ENCODE measurements at regions not wholly inside any gene's neighbourhood (a gene's known extent, or its start where the extent isn't known, plus 50 kb on each side); places are given as distances from the start of the nearest gene placed in this dataset.
"Not testable (repeated sequence)": the region's sequence is repeated elsewhere in the genome, so short reads cannot be mapped to it uniquely, and the experiment has no call there.

GRCh38 chr5:152730176-152730575 lies 325.1 kb upstream of the NMUR2 start:
- no peak for TF ChIP-seq TAF1 (IDR thresholded peaks at IDR 0.05; ENCODE audit: borderline replicate concordance, low read depth, low read length)
- TF ChIP-seq POLR2AphosphoS5 (IDR thresholded peaks at IDR 0.05; ENCODE audit: low read depth, low read length) = no peak
- TF ChIP-seq POLR2A (IDR thresholded peaks at IDR 0.05; ENCODE audit: low read depth, low read length) = no peak
- FAIRE-seq (no peak), DNase-seq (ENCODE audit: insufficient read length) (no peak)

- FAIRE-seq = no peak
- TF ChIP-seq POLR2AphosphoS5 (IDR thresholded peaks at IDR 0.05; ENCODE audit: low read depth, low read length) (no peak), POLR2A (IDR thresholded peaks at IDR 0.05; ENCODE audit: low read depth, low read length) (no peak), TAF1 (IDR thresholded peaks at IDR 0.05; ENCODE audit: borderline replicate concordance, low read depth, low read length) (no peak)
- no peak for DNase-seq (ENCODE audit: insufficient read length)
These were observed 331.8 kb upstream of the NMUR2 start for GRCh38 chr5:152736906-152737305.

GRCh38 chr5:152739916-152740315 lies 334.8 kb upstream of the NMUR2 start:
- no peak for DNase-seq (ENCODE audit: insufficient read length)
- FAIRE-seq = no peak
- TF ChIP-seq TAF1 (IDR thresholded peaks at IDR 0.05; ENCODE audit: borderline replicate concordance, low read depth, low read length) (no peak), POLR2AphosphoS5 (IDR thresholded peaks at IDR 0.05; ENCODE audit: low read depth, low read length) (no peak), POLR2A (IDR thresholded peaks at IDR 0.05; ENCODE audit: low read depth, low read length) (no peak)

- FAIRE-seq; DNase-seq (ENCODE audit: insufficient read length): not testable (repeated sequence)
These were observed 336.0 kb upstream of the NMUR2 start for GRCh38 chr5:152741126-152741525.

- not testable (repeated sequence) for DNase-seq (ENCODE audit: insufficient read length); FAIRE-seq
These were observed 382.7 kb upstream of the NMUR2 start for GRCh38 chr5:152787709-152788217.

- FAIRE-seq (no peak), DNase-seq (ENCODE audit: insufficient read length) (no peak)
- no peak for TF ChIP-seq TAF1 (IDR thresholded peaks at IDR 0.05; ENCODE audit: borderline replicate concordance, low read depth, low read length)
- TF ChIP-seq POLR2A (IDR thresholded peaks at IDR 0.05; ENCODE audit: low read depth, low read length) = no peak
- TF ChIP-seq POLR2AphosphoS5 (IDR thresholded peaks at IDR 0.05; ENCODE audit: low read depth, low read length) = no peak
These were observed 396.8 kb upstream of the NMUR2 start for GRCh38 chr5:152801886-152802285.

GRCh38 chr5:152804179-152804578 lies 399.1 kb upstream of the NMUR2 start:
- TF ChIP-seq TAF1 (IDR thresholded peaks at IDR 0.05; ENCODE audit: borderline replicate concordance, low read depth, low read length) (no peak), POLR2AphosphoS5 (IDR thresholded peaks at IDR 0.05; ENCODE audit: low read depth, low read length) (no peak), POLR2A (IDR thresholded peaks at IDR 0.05; ENCODE audit: low read depth, low read length) (no peak)
- no peak for FAIRE-seq

GRCh38 chr5:152811988-152812387 lies 406.9 kb upstream of the NMUR2 start:
- FAIRE-seq (no peak), DNase-seq (ENCODE audit: insufficient read length) (no peak)
- no peak for TF ChIP-seq TAF1 (IDR thresholded peaks at IDR 0.05; ENCODE audit: borderline replicate concordance, low read depth, low read length)
- no peak for TF ChIP-seq POLR2A (IDR thresholded peaks at IDR 0.05; ENCODE audit: low read depth, low read length)
- TF ChIP-seq POLR2AphosphoS5 (IDR thresholded peaks at IDR 0.05; ENCODE audit: low read depth, low read length) = no peak

More at GRCh38 chr5:152804179-152804578, 399.1 kb upstream of the NMUR2 start:
- DNase-seq (ENCODE audit: insufficient read length) = no peak

GRCh38 chr5:152813526-152813925 lies 408.4 kb upstream of the NMUR2 start:
- DNase-seq (ENCODE audit: insufficient read length) (no peak), FAIRE-seq (no peak)
- TF ChIP-seq POLR2AphosphoS5 (IDR thresholded peaks at IDR 0.05; ENCODE audit: low read depth, low read length) (no peak), TAF1 (IDR thresholded peaks at IDR 0.05; ENCODE audit: borderline replicate concordance, low read depth, low read length) (no peak), POLR2A (IDR thresholded peaks at IDR 0.05; ENCODE audit: low read depth, low read length) (no peak)

GRCh38 chr5:152819891-152820290 lies 414.8 kb upstream of the NMUR2 start:
- no peak for FAIRE-seq

GRCh38 chr5:152824316-152824715 lies 419.2 kb upstream of the NMUR2 start:
- TF ChIP-seq POLR2AphosphoS5 (IDR thresholded peaks at IDR 0.05; ENCODE audit: low read depth, low read length) = no peak
- TF ChIP-seq TAF1 (IDR thresholded peaks at IDR 0.05; ENCODE audit: borderline replicate concordance, low read depth, low read length) = no peak
- TF ChIP-seq POLR2A (IDR thresholded peaks at IDR 0.05; ENCODE audit: low read depth, low read length) = no peak
- FAIRE-seq = no peak
- no peak for DNase-seq (ENCODE audit: insufficient read length)

More at GRCh38 chr5:152819891-152820290, 414.8 kb upstream of the NMUR2 start:
- no peak for DNase-seq (ENCODE audit: insufficient read length)
- no peak for TF ChIP-seq TAF1 (IDR thresholded peaks at IDR 0.05; ENCODE audit: borderline replicate concordance, low read depth, low read length)

GRCh38 chr5:152838241-152838786 lies 433.2 kb upstream of the NMUR2 start:
- FAIRE-seq (no peak), DNase-seq (ENCODE audit: insufficient read length) (no peak)
- no peak for TF ChIP-seq POLR2AphosphoS5 (IDR thresholded peaks at IDR 0.05; ENCODE audit: low read depth, low read length)
- TF ChIP-seq POLR2A (IDR thresholded peaks at IDR 0.05; ENCODE audit: low read depth, low read length) = no peak
- TF ChIP-seq TAF1 (IDR thresholded peaks at IDR 0.05; ENCODE audit: borderline replicate concordance, low read depth, low read length) = no peak

GRCh38 chr5:152844713-152845112 lies 439.6 kb upstream of the NMUR2 start:
- TF ChIP-seq POLR2AphosphoS5 (IDR thresholded peaks at IDR 0.05; ENCODE audit: low read depth, low read length) = no peak
- no peak for TF ChIP-seq POLR2A (IDR thresholded peaks at IDR 0.05; ENCODE audit: low read depth, low read length)
- no peak for TF ChIP-seq TAF1 (IDR thresholded peaks at IDR 0.05; ENCODE audit: borderline replicate concordance, low read depth, low read length)
- FAIRE-seq (no peak), DNase-seq (ENCODE audit: insufficient read length) (no peak)
